ENCODE measurements at regions not wholly inside any gene's neighbourhood (a gene's known extent, or its start where the extent isn't known, plus 50 kb on each side); places are given as distances from the start of the nearest gene placed in this dataset.
"Not testable (repeated sequence)": the region's sequence is repeated elsewhere in the genome, so short reads cannot be mapped to it uniquely, and the experiment has no call there.

DNA sequence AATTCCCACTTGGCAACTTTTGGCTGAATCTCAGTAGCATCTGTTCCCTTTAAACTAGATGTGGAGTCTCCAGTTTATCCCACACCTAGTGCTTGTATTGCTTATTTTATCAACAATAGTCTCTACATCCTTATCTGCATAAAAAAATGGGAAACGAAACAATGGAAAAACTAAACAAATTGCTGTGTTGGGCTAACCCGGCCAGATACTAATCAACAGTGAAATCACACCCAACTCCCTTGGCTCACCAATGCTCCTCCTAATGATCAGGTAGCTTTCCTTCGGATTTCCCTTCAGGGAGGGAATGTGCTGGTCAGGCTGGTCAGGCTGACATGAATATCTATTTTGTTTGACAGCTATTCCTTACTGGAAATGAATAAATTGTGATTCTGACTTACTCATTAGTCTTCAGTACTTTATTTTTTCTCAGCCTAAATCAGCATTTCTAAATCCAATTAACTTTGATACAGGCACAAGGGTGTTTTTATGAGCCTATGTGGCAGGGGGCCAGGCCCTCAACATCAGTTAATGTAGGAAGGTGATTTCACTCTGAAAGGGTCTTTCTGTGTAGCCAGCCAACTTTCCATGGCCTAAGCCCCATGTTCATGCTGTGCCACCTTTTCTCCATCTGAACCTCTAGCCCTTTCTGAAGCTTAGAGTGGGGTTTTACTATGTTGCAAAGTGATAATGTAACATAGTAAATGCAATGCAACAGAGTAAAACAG, 170.5 kb upstream of the NPSR1 start:
- no peak for DNase-seq (ENCODE audit: low read depth)

DNA sequence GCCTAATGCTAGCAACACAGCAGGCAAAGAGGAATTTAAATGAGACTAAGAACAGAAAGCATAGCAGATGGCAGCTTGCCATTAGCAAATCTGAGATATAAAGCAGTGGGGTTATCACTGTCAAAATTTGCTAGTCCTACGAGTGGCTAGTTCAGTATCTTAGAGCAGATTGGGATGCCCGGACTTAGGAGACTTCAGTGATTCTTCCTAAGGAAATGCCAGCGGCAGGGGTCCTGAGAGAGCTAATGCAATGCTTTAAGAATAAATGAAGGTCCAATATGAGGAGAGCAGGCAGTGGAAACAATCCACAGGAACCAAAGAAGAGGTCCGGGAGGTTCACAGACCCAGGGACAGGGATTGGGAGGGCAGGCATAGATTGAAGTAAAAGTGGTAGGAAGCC, 169.3 kb upstream of the NPSR1 start:
- DNase-seq (ENCODE audit: low read depth): no peak

GRCh38 chr7:34491899-34492298, 166.1 kb upstream of the NPSR1 start:
- DNase-seq (ENCODE audit: low read depth): no peak

DNA sequence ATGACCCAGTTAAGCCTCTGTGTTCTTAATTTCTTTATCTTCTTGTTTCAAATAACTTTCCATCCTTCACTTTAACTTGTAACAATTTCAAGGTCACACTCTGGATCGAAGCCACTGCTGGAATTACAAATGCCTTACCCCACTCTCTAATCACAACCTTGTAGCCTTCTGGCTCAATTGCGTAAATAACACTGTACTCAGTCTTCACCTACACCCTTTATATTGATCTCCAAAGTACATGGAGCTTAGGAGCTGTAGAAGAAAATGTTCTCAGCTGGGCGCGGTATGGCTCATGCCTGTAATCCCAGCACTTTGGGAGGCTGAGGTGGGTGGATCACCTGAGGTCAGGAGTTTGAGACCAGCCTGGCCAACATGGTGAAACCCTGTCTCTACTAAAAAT, 164.3 kb upstream of the NPSR1 start:
- no peak for DNase-seq (ENCODE audit: low read depth)

- no peak for DNase-seq (ENCODE audit: low read depth)
Observed at GRCh38 chr7:34497153-34497777, 160.8 kb upstream of the NPSR1 start.

- DNase-seq (ENCODE audit: low read depth): no peak
Observed at GRCh38 chr7:34501156-34501555, 156.9 kb upstream of the NPSR1 start.

DNA sequence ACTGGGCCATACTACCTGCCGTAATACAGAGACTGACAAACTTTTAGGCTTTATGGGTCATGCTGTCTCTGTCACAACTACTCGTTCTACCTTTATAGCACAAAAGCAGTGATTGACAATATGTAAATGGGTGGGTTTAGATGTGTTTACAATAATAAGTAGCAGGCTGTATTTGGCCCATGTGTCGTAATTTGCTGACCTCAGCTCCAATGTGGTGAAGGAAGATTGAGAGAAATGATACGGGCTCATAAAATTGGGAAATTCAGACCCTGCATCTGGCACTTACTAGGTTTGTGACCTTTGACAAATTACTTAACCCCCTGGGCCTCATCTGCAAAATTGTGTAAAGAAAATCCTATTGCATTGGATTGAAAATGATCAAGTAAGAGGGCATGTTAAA, 150.8 kb upstream of the NPSR1 start:
- no peak for DNase-seq (ENCODE audit: low read depth)

DNA sequence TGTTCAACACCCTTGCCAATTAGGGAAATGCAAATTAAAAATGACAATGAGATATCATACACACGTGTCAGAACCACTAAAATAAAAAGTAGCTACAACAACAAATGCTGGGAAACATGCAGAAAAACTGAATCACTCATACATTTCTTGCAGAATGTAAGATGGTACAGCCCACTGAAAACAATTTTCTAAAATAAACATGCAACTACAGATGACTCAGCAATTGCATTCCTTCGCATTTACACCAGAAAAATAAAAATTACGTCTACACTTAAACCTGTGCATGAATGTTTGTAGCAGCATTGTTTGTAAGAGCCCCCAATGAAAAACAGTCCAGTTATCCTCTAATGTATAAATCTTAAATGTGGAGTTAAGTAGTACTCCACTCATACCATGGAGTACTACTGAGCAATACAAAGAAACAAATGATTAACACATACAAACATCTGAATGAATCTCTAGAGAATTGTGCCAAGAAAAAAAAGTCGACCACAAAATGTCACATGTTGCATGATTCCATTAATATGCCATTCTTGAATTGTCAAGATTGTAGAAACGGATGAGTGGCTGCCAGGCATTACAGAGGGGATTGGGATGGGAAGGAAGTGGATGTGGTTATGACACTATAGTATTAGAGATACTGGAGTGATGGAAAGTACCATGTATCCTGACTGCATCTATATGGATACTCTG, 134.6 kb upstream of the NPSR1 start:
- no peak for DNase-seq (ENCODE audit: low read depth)

DNA sequence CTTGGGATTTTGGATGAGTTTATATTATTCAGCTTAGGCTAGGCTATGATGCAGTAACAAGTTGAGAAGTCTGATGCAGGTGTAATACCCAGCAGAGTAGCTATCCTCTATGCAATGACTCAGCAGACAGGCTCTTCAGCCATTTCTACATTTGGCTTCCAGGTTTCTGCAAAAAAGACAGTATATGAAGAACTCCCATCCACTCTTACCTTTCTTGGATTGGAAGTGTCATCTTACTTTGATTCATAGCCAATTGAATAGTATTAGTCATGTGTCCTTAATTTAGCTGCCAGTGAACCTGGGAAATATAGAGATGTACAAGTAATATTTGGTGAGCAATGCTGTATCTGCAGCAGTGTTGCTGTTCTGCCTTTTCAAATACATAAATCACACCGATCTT, 127.8 kb upstream of the NPSR1 start:
- no peak for DNase-seq (ENCODE audit: low read depth)

GRCh38 chr7:34539003-34539402, 119.0 kb upstream of the NPSR1 start:
- no peak for DNase-seq (ENCODE audit: low read depth)

DNA sequence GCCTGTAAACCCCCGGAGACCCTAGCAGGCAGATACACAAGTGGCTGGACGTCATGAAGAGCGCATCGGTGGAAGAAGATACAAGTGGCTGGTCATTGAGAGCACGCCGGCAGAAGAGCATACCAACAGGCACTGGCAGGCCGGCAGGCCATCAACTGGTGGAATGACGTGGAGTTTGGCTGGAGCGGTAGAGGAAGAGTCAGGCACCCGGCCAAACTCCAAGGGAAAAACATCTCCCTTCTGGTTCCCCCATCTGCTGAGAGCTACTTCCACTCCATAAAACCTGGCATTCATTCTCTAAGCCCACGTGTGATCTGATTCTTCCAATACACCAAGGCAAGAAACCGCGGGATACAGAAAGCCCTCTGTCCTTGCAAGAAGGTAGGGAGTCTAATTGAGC, 113.4 kb upstream of the NPSR1 start:
- no peak for DNase-seq (ENCODE audit: low read depth)

DNA sequence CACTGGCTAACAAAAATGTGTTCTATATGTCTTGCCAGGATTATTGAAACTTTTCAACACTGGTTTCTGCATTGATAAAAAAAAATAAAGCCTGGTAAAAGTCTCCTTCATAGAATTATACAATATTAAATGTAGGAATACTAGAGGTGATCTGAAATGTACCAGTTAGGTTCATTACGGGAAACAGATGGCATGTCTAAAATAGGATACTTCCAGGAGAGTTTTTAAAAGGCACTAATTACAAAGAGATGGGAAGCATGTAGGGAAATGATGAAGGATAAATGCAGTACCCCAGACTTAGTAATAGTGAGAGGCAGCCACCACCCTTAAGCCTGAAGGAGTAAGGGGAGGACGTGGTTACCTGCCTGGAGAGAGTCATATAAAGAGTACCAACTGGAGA, 107.0 kb upstream of the NPSR1 start:
- no peak for DNase-seq (ENCODE audit: low read depth)

DNA sequence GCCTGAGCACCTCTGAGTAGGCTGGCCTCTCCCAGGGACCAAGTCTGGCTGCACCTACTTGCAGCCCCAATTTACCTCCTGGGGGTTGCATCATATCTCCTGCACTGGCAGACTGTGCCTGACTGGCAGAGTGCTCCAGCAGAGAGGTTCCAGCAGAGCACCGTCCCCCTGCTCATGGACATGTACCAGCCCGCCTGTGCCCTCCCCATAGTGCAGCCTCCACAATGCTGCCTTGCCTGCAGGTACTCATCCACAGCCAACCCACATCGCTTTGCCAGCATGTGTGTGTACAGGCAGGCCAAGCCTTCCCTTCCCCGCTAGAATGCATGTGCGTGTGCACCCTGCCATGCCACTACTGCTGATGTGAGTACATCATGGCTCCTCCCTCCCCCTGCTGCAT, 105.5 kb upstream of the NPSR1 start:
- no peak for DNase-seq (ENCODE audit: low read depth)

- DNase-seq (ENCODE audit: low read depth): no peak
Observed at GRCh38 chr7:34558022-34558421, 100.0 kb upstream of the NPSR1 start.

GRCh38 chr7:34564091-34564490, 93.9 kb upstream of the NPSR1 start:
- no peak for DNase-seq (ENCODE audit: low read depth)

GRCh38 chr7:34567906-34568305, 90.1 kb upstream of the NPSR1 start:
- no peak for DNase-seq (ENCODE audit: low read depth)

DNA sequence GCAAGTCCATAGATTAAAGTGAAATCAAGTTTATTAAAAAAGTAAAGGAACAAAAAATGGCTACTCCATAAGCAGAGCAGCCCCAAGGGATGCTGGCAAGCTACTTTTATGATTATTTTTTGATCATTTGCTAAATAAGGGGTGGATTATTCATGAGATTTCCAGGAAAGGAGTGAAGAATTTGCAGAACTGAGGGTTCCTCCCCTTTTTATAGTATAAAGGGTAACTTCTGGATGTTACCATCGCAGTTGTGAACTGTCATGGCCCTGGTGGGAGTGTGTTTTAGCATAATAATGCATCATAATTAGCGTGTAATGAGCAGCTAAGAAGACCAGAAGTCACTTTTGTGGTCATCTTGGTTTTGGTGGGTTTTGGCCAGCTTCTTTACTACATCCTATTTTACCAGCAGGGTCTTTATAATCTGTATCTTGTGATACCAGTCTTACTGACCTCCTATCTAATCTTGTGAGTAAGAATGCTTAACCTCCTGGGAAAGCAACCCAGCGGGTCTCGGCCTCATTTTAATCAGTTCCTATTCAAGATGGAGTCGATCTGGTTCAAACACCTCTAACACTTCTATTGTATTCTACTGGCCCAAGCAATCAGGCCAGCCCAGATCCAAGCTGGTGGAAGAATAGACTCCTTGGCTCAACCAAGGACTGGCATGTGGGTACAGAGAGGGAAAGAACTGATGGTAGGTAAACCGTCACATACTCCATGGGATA, 87.9 kb upstream of the NPSR1 start:
- no peak for DNase-seq (ENCODE audit: low read depth)

GRCh38 chr7:34575006-34575405, 83.0 kb upstream of the NPSR1 start:
- no peak for DNase-seq (ENCODE audit: low read depth)

DNA sequence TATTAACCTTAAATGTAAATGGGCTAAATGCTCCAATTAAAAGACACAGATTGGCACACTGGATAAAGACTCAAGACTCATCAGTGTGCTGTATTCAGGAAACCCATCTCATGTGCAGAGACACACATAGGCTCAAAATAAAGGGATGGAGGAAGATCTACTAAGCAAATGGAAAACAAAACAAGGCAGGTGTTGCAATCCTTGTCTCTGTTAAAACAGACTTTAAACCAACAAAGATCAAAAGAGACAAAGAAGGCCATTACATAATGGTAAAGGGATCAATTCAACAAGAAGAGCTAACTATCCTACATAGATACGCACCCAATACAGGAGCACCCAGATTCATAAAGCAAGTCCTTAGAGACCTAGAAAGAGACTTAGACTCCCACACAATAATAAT, 80.1 kb upstream of the NPSR1 start:
- not testable (repeated sequence) for DNase-seq (ENCODE audit: low read depth)

DNA sequence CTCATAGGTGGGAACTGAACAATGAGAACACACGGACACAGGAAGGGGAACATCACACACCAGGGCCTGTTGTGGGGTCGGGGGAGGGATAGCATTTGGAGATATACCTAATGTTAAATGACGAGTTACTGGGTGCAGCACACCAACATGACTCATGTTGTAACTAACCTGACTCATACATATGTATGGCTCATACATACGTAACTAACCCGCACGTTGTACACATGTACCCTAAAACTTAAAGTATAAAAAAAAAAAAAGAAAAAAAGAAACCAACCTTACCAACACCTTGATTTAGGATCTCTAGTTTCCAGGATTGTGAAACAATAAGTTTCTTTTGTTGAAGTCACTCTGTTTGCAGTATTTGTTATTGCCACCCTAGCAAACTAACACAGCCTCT, 76.3 kb upstream of the NPSR1 start:
- DNase-seq (ENCODE audit: low read depth): not testable (repeated sequence)

GRCh38 chr7:34584526-34584925, 73.5 kb upstream of the NPSR1 start:
- no peak for DNase-seq (ENCODE audit: low read depth)

DNA sequence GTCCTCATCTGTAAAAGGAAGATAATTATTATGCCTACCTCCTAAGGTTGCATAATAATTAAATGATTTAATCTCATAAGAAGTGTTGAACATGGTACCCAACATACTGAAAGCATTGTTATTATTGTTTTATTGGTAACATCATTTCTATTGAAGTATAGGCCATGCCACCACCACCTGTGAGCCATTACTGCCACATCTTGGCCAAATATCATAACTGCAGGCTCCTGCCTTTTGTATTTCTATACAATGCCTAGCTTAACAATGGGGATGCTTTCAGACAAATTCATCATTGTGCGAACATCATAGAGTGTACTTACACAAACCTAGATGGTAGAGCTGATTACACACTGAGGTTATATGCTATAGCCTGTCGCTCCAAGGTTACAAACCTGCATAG, 61.1 kb upstream of the NPSR1 start:
- no peak for DNase-seq (ENCODE audit: low read depth)
